CD14-positive monocyte (primary cell): ENCODE measurements at regions not wholly inside any gene's neighbourhood (a gene's known extent, or its start where the extent isn't known, plus 50 kb on each side); places are given as distances from the start of the nearest gene placed in this dataset.
A peak's percentile ranks its signal among the peaks of the same experiment; 100 is the strongest.

Experiments used
- DNase-seq, 3 donors: peaks; one replicate each; pipeline ENCODE4 v3.0.0-alpha.2; 2011 to 2022
- H2AFZ ChIP-seq: 2 replicates; pipeline ENCODE4 v1.6.0; 2012; ENCODE audit warnings: mild to moderate bottlenecking, low read depth, low read length, inconsistent platforms; ENCODE audit not compliant: insufficient read depth, poor library complexity, severe bottlenecking
- H3K27ac ChIP-seq, 2 donors: 1 replicate in 1 of 2; 2 replicates in 1 of 2; pipeline ENCODE4 v1.5.1; 2012 to 2013; ENCODE audit warnings: low read length in 2 of 2, control low read depth in 1 of 2, inconsistent platforms in 1 of 2, low read depth in 1 of 2, mild to moderate bottlenecking in 1 of 2
- H3K27me3 ChIP-seq, 2 donors: one replicate each; pipeline versions ENCODE4 v1.6.0 to v1.6.1; 2011 to 2013; ENCODE audit warnings: low read length in 2 of 2; ENCODE audit not compliant: control insufficient read depth in 2 of 2, insufficient read depth in 2 of 2
- H3K36me3 ChIP-seq, 2 donors: replicated peaks in 1 of 2; 1 replicate in 1 of 2; 2 replicates in 1 of 2; pipeline versions ENCODE4 v1.5.1 to v1.6.1; 2012 to 2013; ENCODE audit warnings: low read length in 2 of 2, control low read depth in 1 of 2, inconsistent platforms in 1 of 2, mild to moderate bottlenecking in 1 of 2; ENCODE audit not compliant: insufficient read depth in 2 of 2, control insufficient read depth in 1 of 2
- H3K4me1 ChIP-seq, 2 donors: 1 replicate in 1 of 2; 2 replicates in 1 of 2; pipeline versions ENCODE4 v1.5.1 to v1.6.1; 2012 to 2013; ENCODE audit warnings: low read length in 2 of 2, control low read depth in 1 of 2, inconsistent platforms in 1 of 2, mild to moderate bottlenecking in 1 of 2, moderate library complexity in 1 of 2; ENCODE audit not compliant: insufficient read depth in 2 of 2, control insufficient read depth in 1 of 2
- H3K4me2 ChIP-seq: replicated peaks from 2 replicates; pipeline ENCODE3; 2012; ENCODE audit warnings: low read length, moderate library complexity, mild to moderate bottlenecking; ENCODE audit not compliant: poor library complexity, severe bottlenecking; ENCODE audit errors: extremely low read depth
- H3K4me3 ChIP-seq, 3 experiments: fragments of 200-600 bp in 1 of 3; sonication (generic) in 1 of 3; replicated peaks in 1 of 3; 1 replicate in 2 of 3; 2 replicates in 1 of 3; pipeline ENCODE4 v1.5.1; 2011 to 2013; ENCODE audit warnings: low read length in 3 of 3, mild to moderate bottlenecking in 3 of 3, control low read depth in 2 of 3, low read depth in 2 of 3, inconsistent platforms in 1 of 3, moderate library complexity in 1 of 3
- H3K79me2 ChIP-seq: 2 replicates; pipeline ENCODE4 v1.6.0; 2012; ENCODE audit warnings: mild to moderate bottlenecking, control low read depth, inconsistent platforms, low read length, moderate library complexity; ENCODE audit not compliant: insufficient read depth
- H3K9ac ChIP-seq: 2 replicates; pipeline ENCODE4 v1.6.0; 2017; ENCODE audit warnings: low read length, mild to moderate bottlenecking; ENCODE audit not compliant: insufficient read depth, poor library complexity, severe bottlenecking
- H3K9me3 ChIP-seq, 2 donors: replicated peaks in 1 of 2; 1 replicate in 1 of 2; 2 replicates in 1 of 2; pipeline versions ENCODE4 v1.5.1 to v1.6.1; 2012 to 2013; ENCODE audit warnings: low read length in 2 of 2, control low read depth in 1 of 2; ENCODE audit not compliant: control insufficient read depth in 1 of 2, insufficient read depth in 1 of 2
- H4K20me1 ChIP-seq: 2 replicates; pipeline ENCODE4 v1.6.0; 2012; ENCODE audit warnings: mild to moderate bottlenecking, low read length, control low read depth, moderate library complexity; ENCODE audit not compliant: insufficient read depth
- H3K27ac Mint-ChIP-seq, 7 donors: one replicate each; pipeline ENCODE4 v1.8.0; 2020; ENCODE audit warnings: mild to moderate bottlenecking in 7 of 7, mixed read lengths in 7 of 7, moderate library complexity in 6 of 7, inconsistent platforms in 2 of 7
- H3K27me3 Mint-ChIP-seq, 3 donors: one replicate each; pipeline ENCODE4 v1.8.0; 2021 to 2022; ENCODE audit warnings: low read depth in 3 of 3, mild to moderate bottlenecking in 3 of 3, mixed read lengths in 3 of 3, moderate library complexity in 3 of 3, inconsistent platforms in 1 of 3
- H3K36me3 Mint-ChIP-seq, 2 donors: one replicate each; pipeline ENCODE4 v1.8.0; 2020; ENCODE audit warnings: mixed read lengths in 2 of 2, inconsistent platforms in 1 of 2, mild to moderate bottlenecking in 1 of 2
- H3K4me1 Mint-ChIP-seq: one replicate; pipeline ENCODE4 v1.8.0; 2020; ENCODE audit warnings: mild to moderate bottlenecking, mixed read lengths
- H3K4me3 Mint-ChIP-seq, 2 donors: one replicate each; pipeline ENCODE4 v1.8.0; 2020; ENCODE audit warnings: mild to moderate bottlenecking in 2 of 2, mixed read lengths in 2 of 2, moderate library complexity in 1 of 2
- H3K9me3 Mint-ChIP-seq, 7 donors: one replicate each; pipeline ENCODE4 v1.8.0; 2020 to 2022; ENCODE audit warnings: mixed read lengths in 7 of 7, mild to moderate bottlenecking in 6 of 7, moderate library complexity in 6 of 7, inconsistent platforms in 2 of 7
- WGBS: methylation state at CpG from one replicate; pipeline ENCODE4 v1.1.5; 2013; ENCODE audit warnings: missing lambda C conversion rate; ENCODE audit not compliant: insufficient coverage; 5-methylcytosine and 5-hydroxymethylcytosine counted together
- intact Hi-C, 2 donors: fragments of 100-400 bp; cut with micrococcal nuclease; formaldehyde crosslinking; loops; one replicate each; pipeline versions ENCODE4 v1.15.0 to v1.15.1; 2023
- TF ChIP-seq, protein P1 (sequence below): fragments of 200-600 bp; IDR thresholded peaks from one replicate; pipeline ENCODE4 v1.8.0; 2022; ENCODE audit warnings: antibody characterized with exemption, mild to moderate bottlenecking

- peaks cover 6 to 15% (median 7%) of the 10 kb centered on the region in 3 donors for H3K27me3 Mint-ChIP-seq
- Histone ChIP-seq H3K4me3 (no peak overlapping the region), H3K4me2 (no peak overlapping the region), H3K9ac (no peak overlapping the region), H3K27ac (no peak overlapping the region), H3K79me2 (no peaks in the 10 kb centered on the region), H4K20me1 (no peaks in the 10 kb centered on the region), H2AFZ (no peak overlapping the region), H3K27me3 (no peaks in the 10 kb centered on the region), H3K4me1 (no peaks in the 10 kb centered on the region), H3K36me3 (no peaks in the 10 kb centered on the region), H3K9me3 (no peaks in the 10 kb centered on the region)
- H3K4me3 Mint-ChIP-seq = no peak overlapping the region
- no CpG with 5 or more reads among the region's 1 CpG for WGBS
- no peaks in the 10 kb centered on the region for H3K36me3 Mint-ChIP-seq
- peaks cover 2% of the 10 kb centered on the region for H3K4me1 Mint-ChIP-seq
- H3K27ac Mint-ChIP-seq = no peak overlapping the region
- DNase-seq = no peak
- no peaks in the 10 kb centered on the region for H3K9me3 Mint-ChIP-seq
- intact Hi-C loops = no loop called here
- TF ChIP-seq, protein P1, sequence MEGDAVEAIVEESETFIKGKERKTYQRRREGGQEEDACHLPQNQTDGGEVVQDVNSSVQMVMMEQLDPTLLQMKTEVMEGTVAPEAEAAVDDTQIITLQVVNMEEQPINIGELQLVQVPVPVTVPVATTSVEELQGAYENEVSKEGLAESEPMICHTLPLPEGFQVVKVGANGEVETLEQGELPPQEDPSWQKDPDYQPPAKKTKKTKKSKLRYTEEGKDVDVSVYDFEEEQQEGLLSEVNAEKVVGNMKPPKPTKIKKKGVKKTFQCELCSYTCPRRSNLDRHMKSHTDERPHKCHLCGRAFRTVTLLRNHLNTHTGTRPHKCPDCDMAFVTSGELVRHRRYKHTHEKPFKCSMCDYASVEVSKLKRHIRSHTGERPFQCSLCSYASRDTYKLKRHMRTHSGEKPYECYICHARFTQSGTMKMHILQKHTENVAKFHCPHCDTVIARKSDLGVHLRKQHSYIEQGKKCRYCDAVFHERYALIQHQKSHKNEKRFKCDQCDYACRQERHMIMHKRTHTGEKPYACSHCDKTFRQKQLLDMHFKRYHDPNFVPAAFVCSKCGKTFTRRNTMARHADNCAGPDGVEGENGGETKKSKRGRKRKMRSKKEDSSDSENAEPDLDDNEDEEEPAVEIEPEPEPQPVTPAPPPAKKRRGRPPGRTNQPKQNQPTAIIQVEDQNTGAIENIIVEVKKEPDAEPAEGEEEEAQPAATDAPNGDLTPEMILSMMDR = no peak
Observed at GRCh38 chr6:163811317-163811716, 396.8 kb downstream of the QKI start.

DNA sequence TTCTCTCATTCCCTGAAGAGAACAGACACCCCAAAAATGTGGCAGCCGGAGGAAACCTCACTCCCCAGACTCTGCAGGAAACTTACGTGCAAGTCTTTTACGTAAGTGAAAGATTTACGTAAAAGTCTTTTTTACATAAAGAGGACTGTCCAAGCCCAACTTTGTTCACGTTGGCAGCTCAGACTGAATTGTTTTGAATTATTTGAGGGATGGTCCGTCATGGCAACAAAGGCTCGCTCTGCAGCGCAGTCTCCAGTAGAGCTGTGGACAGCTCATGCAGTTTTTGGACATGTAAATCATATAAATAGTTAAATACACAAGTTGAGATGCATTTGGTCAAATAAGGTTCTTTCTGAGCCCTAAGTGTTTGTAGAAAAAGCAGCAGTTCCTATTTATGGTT is 394.8 kb downstream of the QKI start:
- WGBS = 96% methylated on average over 4 of the region's 8 CpGs
- Histone ChIP-seq H4K20me1 (no peaks in the 10 kb centered on the region), H2AFZ (no peak overlapping the region), H3K27ac (no peak overlapping the region), H3K36me3 (no peaks in the 10 kb centered on the region), H3K27me3 (no peaks in the 10 kb centered on the region), H3K4me2 (no peak overlapping the region), H3K4me3 (no peak overlapping the region), H3K79me2 (no peaks in the 10 kb centered on the region), H3K9ac (no peak overlapping the region), H3K4me1 (no peaks in the 10 kb centered on the region), H3K9me3 (no peaks in the 10 kb centered on the region)
- Mint-ChIP-seq H3K9me3 (peaks cover 0 to 2% (median 0%) of the 10 kb centered on the region in 7 donors), H3K27me3 (peaks cover 6 to 12% (median 11%) of the 10 kb centered on the region in 3 donors), H3K4me3 (no peak overlapping the region), H3K4me1 (peaks cover 2% of the 10 kb centered on the region), H3K36me3 (no peaks in the 10 kb centered on the region), H3K27ac (peak overlapping the region in 1 of 7 donors; percentile 76)
- intact Hi-C loops = no loop called here
- no peak for DNase-seq
- TF ChIP-seq, protein P1 = no peak
